ENCODE measurements at regions not wholly inside any gene's neighbourhood (a gene's known extent, or its start where the extent isn't known, plus 50 kb on each side); places are given as distances from the start of the nearest gene placed in this dataset.

DNA sequence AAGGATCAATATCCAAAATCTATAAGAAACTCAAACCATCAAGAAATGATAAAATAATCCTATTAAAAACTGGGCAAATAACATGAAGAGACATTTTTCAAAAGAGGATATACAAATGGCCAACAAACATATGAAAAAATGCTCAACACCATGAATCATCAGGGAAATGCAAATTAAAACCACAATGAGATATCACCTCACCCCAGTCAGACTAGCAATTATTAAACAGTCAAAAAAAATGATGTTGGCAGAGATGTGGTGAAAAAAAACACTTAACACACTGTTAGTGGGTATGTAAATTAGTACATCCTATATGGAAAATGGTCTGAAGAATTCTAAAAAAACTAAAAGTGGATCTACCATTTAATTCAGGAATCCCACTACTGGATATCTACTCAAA lies 379.0 kb upstream of the SOX9 start:
- Mint-ChIP-seq H3K27me3 (ENCODE audit: insufficient read depth, low read depth, poor library complexity) (no peaks in the 10 kb centered on the region), H3K4me1 (no peaks in the 10 kb centered on the region), H3K27ac (no peak overlapping the region), H3K9me3 (no peaks in the 10 kb centered on the region), H3K36me3 (ENCODE audit: low read depth) (no peaks in the 10 kb centered on the region), H3K4me3 (no peak overlapping the region)
- Histone ChIP-seq H3K4me3 (no peak overlapping the region), H3K36me3 (ENCODE audit: insufficient read depth) (no peaks in the 10 kb centered on the region), H3K27me3 (ENCODE audit: insufficient read depth) (no peaks in the 10 kb centered on the region), H3K4me1 (ENCODE audit: insufficient read depth) (no peaks in the 10 kb centered on the region), H3K9me2 (ENCODE audit: insufficient read depth) (no peaks in the 10 kb centered on the region), H3K27ac (ENCODE audit: low read depth) (no peak overlapping the region), H4K20me1 (replicated peaks; ENCODE audit: insufficient read depth) (no peaks in the 10 kb centered on the region), H2AFZ (no peak overlapping the region), H3F3A (replicated peaks; ENCODE audit: low read depth) (no peaks in the 10 kb centered on the region), H3K79me2 (replicated peaks; ENCODE audit: insufficient read depth) (no peaks in the 10 kb centered on the region), H3K4me2 (no peak overlapping the region)
- TF ChIP-seq NANOG (IDR thresholded peaks at IDR 0.05; ENCODE audit: borderline replicate concordance) (no peak), ETS1 (IDR thresholded peaks at IDR 0.05) (no peak), REST (IDR thresholded peaks at IDR 0.05; ENCODE audit: unreplicated experiment) (no peak), STAT1 (IDR thresholded peaks at IDR 0.05; ENCODE audit: unreplicated experiment) (no peak), ZNF114 (CRISPR knock-in tag; IDR thresholded peaks at IDR 0.05) (no peak), EZH2phosphoT487 (IDR thresholded peaks at IDR 0.05; ENCODE audit: unreplicated experiment) (no peak), JUNB (IDR thresholded peaks at IDR 0.05; ENCODE audit: unreplicated experiment) (no peak), POLR2AphosphoS5 (IDR thresholded peaks at IDR 0.05; ENCODE audit: low read depth) (no peak), ZNF331 (CRISPR knock-in tag; IDR thresholded peaks at IDR 0.05; ENCODE audit: low read depth) (no peak), EZH2 (IDR thresholded peaks at IDR 0.05; ENCODE audit: low read depth, unreplicated experiment) (no peak), CREB1 (CRISPR knock-in tag; IDR thresholded peaks at IDR 0.05; ENCODE audit: low read depth) (no peak)
- TF ChIP-seq, protein P1, sequence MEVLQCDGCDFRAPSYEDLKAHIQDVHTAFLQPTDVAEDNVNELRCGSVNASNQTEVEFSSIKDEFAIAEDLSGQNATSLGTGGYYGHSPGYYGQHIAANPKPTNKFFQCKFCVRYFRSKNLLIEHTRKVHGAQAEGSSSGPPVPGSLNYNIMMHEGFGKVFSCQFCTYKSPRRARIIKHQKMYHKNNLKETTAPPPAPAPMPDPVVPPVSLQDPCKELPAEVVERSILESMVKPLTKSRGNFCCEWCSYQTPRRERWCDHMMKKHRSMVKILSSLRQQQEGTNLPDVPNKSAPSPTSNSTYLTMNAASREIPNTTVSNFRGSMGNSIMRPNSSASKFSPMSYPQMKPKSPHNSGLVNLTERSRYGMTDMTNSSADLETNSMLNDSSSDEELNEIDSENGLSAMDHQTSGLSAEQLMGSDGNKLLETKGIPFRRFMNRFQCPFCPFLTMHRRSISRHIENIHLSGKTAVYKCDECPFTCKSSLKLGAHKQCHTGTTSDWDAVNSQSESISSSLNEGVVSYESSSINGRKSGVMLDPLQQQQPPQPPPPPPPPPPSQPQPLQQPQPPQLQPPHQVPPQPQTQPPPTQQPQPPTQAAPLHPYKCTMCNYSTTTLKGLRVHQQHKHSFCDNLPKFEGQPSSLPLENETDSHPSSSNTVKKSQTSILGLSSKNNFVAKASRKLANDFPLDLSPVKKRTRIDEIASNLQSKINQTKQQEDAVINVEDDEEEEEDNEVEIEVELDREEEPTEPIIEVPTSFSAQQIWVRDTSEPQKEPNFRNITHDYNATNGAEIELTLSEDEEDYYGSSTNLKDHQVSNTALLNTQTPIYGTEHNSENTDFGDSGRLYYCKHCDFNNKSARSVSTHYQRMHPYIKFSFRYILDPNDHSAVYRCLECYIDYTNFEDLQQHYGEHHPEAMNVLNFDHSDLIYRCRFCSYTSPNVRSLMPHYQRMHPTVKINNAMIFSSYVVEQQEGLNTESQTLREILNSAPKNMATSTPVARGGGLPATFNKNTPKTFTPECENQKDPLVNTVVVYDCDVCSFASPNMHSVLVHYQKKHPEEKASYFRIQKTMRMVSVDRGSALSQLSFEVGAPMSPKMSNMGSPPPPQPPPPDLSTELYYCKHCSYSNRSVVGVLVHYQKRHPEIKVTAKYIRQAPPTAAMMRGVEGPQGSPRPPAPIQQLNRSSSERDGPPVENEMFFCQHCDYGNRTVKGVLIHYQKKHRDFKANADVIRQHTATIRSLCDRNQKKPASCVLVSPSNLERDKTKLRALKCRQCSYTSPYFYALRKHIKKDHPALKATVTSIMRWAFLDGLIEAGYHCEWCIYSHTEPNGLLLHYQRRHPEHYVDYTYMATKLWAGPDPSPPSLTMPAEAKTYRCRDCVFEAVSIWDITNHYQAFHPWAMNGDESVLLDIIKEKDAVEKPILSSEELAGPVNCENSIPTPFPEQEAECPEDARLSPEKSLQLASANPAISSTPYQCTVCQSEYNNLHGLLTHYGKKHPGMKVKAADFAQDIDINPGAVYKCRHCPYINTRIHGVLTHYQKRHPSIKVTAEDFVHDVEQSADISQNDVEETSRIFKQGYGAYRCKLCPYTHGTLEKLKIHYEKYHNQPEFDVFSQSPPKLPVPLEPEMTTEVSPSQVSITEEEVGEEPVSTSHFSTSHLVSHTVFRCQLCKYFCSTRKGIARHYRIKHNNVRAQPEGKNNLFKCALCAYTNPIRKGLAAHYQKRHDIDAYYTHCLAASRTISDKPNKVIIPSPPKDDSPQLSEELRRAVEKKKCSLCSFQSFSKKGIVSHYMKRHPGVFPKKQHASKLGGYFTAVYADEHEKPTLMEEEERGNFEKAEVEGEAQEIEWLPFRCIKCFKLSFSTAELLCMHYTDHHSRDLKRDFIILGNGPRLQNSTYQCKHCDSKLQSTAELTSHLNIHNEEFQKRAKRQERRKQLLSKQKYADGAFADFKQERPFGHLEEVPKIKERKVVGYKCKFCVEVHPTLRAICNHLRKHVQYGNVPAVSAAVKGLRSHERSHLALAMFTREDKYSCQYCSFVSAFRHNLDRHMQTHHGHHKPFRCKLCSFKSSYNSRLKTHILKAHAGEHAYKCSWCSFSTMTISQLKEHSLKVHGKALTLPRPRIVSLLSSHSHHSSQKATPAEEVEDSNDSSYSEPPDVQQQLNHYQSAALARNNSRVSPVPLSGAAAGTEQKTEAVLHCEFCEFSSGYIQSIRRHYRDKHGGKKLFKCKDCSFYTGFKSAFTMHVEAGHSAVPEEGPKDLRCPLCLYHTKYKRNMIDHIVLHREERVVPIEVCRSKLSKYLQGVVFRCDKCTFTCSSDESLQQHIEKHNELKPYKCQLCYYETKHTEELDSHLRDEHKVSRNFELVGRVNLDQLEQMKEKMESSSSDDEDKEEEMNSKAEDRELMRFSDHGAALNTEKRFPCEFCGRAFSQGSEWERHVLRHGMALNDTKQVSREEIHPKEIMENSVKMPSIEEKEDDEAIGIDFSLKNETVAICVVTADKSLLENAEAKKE (CRISPR knock-in tag; IDR thresholded peaks at IDR 0.05) = no peak
- TF ChIP-seq, protein P2, sequence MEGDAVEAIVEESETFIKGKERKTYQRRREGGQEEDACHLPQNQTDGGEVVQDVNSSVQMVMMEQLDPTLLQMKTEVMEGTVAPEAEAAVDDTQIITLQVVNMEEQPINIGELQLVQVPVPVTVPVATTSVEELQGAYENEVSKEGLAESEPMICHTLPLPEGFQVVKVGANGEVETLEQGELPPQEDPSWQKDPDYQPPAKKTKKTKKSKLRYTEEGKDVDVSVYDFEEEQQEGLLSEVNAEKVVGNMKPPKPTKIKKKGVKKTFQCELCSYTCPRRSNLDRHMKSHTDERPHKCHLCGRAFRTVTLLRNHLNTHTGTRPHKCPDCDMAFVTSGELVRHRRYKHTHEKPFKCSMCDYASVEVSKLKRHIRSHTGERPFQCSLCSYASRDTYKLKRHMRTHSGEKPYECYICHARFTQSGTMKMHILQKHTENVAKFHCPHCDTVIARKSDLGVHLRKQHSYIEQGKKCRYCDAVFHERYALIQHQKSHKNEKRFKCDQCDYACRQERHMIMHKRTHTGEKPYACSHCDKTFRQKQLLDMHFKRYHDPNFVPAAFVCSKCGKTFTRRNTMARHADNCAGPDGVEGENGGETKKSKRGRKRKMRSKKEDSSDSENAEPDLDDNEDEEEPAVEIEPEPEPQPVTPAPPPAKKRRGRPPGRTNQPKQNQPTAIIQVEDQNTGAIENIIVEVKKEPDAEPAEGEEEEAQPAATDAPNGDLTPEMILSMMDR (conservative IDR thresholded peaks at IDR 0.05; ENCODE audit: low read depth in 2 of 2) = no peak
- DNase-seq (ENCODE audit: low spot score) = no peak
- ATAC-seq = no peak

All from GM23338 (cell line).